ENCODE measurements at regions not wholly inside any gene's neighbourhood (a gene's known extent, or its start where the extent isn't known, plus 50 kb on each side); places are given as distances from the start of the nearest gene placed in this dataset.
"Not testable (repeated sequence)": the region's sequence is repeated elsewhere in the genome, so short reads cannot be mapped to it uniquely, and the experiment has no call there.

DNA sequence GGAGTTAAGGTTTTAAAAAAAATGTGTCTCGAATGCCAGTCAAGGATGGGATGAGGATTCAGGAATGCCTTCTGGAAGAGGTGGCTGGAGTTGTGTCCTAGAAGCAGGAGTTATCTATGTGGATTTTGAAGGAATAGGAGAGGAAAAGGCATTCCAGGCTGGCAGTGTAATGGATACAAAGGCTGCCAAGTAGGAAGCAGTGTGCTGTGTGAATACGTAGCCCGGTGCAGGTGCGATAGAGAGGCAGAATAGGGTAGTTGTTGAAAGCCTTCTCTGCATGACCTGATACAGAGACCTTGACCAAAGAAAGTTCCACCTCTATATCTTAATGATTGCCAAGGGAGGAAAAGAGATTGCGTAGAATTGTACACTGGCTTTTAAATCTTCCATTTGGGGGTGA is 128.1 kb upstream of the ITGB1 start:
- Mint-ChIP-seq H3K4me1 (ENCODE audit: insufficient read depth, unreplicated experiment) (no peaks in the 10 kb centered on the region), H3K9me3 (ENCODE audit: unreplicated experiment) (no peaks in the 10 kb centered on the region), H3K27me3 (ENCODE audit: insufficient read depth, unreplicated experiment) (no peaks in the 10 kb centered on the region), H3K36me3 (ENCODE audit: insufficient read depth, unreplicated experiment) (no peaks in the 10 kb centered on the region), H3K4me3 (ENCODE audit: unreplicated experiment) (no peak overlapping the region), H3K27ac (ENCODE audit: low read depth, unreplicated experiment) (no peak overlapping the region)
- no peak for DNase-seq (ENCODE audit: unreplicated experiment)
- no TSS peak for BruUV-seq (replicated peaks)
- CTCF ChIA-PET, result interaction anchor here (0.5 kb wide), 1 partner anchor 25 kb away, joined by 3 read pairs; no protein-coding TSS in a partner anchor
- POLR2A ChIA-PET, result no interaction called here
- intact Hi-C loops (cut with micrococcal nuclease), result no loop called here
- TF ChIP-seq, protein P1, sequence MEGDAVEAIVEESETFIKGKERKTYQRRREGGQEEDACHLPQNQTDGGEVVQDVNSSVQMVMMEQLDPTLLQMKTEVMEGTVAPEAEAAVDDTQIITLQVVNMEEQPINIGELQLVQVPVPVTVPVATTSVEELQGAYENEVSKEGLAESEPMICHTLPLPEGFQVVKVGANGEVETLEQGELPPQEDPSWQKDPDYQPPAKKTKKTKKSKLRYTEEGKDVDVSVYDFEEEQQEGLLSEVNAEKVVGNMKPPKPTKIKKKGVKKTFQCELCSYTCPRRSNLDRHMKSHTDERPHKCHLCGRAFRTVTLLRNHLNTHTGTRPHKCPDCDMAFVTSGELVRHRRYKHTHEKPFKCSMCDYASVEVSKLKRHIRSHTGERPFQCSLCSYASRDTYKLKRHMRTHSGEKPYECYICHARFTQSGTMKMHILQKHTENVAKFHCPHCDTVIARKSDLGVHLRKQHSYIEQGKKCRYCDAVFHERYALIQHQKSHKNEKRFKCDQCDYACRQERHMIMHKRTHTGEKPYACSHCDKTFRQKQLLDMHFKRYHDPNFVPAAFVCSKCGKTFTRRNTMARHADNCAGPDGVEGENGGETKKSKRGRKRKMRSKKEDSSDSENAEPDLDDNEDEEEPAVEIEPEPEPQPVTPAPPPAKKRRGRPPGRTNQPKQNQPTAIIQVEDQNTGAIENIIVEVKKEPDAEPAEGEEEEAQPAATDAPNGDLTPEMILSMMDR (IDR thresholded peaks at IDR 0.05; ENCODE audit: unreplicated experiment), result no peak

DNA sequence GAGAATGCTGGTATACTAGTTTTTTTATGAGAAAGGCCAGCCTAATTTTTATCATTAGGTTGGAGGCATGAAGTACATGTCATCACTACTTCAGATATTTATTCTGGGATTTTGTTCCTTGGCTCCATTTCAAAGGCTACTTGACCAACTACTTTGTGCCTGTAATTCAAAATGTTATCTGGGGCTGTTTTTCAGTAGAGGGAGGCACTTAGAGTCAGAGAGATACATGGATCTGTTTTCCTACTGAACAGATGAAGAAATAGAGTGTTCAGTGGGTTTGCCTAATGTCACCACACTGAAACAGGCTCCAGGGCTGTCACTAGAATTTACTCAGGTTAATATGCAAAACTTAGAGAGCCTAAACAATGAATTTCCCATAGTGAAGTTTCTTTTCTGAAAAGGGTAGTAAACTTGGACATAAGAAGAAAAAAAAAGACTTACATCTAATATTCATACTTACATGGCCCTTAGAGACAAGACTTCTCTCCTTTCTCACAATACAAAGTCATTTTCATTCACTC is 127.3 kb upstream of the ITGB1 start:
- TF ChIP-seq, protein P1 (IDR thresholded peaks at IDR 0.05; ENCODE audit: unreplicated experiment), result no peak
- Mint-ChIP-seq H3K4me3 (ENCODE audit: unreplicated experiment) (no peak overlapping the region), H3K27me3 (ENCODE audit: insufficient read depth, unreplicated experiment) (no peaks in the 10 kb centered on the region), H3K4me1 (ENCODE audit: insufficient read depth, unreplicated experiment) (no peaks in the 10 kb centered on the region), H3K27ac (ENCODE audit: low read depth, unreplicated experiment) (no peak overlapping the region), H3K36me3 (ENCODE audit: insufficient read depth, unreplicated experiment) (no peaks in the 10 kb centered on the region), H3K9me3 (ENCODE audit: unreplicated experiment) (no peaks in the 10 kb centered on the region)
- no peak for DNase-seq (ENCODE audit: unreplicated experiment)
- ChIA-PET CTCF (no interaction called here), POLR2A (no interaction called here)
- BruUV-seq (replicated peaks), result no TSS peak
- intact Hi-C loops (cut with micrococcal nuclease), result no loop called here

DNA sequence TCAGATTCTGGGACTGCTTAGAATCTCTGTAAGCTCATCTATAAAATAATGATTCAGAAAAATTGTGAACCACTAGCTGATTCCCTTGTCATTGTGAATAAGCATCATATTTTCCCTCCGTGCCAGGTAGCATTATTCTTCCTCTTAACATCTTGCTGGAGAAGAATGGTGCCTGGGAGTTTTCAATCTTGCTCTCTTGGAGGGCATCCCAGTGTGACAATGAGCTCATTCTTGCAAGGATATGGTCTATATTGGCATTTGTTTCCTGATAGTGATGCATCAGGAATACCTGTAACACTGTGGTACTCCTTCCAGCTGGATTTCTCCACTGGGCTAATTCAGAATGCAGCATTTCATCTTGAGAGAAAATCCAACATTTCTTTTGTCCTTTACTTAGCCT is 126.4 kb upstream of the ITGB1 start:
- ChIA-PET CTCF (interaction anchor here (0.6 kb wide), 1 partner anchor 74 kb away, joined by 3 read pairs; no protein-coding TSS in a partner anchor), POLR2A (no interaction called here)
- BruUV-seq (replicated peaks), result no TSS peak
- Mint-ChIP-seq H3K27me3 (ENCODE audit: insufficient read depth, unreplicated experiment) (no peaks in the 10 kb centered on the region), H3K27ac (ENCODE audit: low read depth, unreplicated experiment) (no peak overlapping the region), H3K9me3 (ENCODE audit: unreplicated experiment) (no peaks in the 10 kb centered on the region), H3K4me1 (ENCODE audit: insufficient read depth, unreplicated experiment) (peaks cover 4% of the 10 kb centered on the region), H3K36me3 (ENCODE audit: insufficient read depth, unreplicated experiment) (no peaks in the 10 kb centered on the region), H3K4me3 (ENCODE audit: unreplicated experiment) (no peak overlapping the region)
- TF ChIP-seq, protein P1 (IDR thresholded peaks at IDR 0.05; ENCODE audit: unreplicated experiment), result no peak
- DNase-seq (ENCODE audit: unreplicated experiment), result no peak
- intact Hi-C loops (cut with micrococcal nuclease), result no loop called here

DNA sequence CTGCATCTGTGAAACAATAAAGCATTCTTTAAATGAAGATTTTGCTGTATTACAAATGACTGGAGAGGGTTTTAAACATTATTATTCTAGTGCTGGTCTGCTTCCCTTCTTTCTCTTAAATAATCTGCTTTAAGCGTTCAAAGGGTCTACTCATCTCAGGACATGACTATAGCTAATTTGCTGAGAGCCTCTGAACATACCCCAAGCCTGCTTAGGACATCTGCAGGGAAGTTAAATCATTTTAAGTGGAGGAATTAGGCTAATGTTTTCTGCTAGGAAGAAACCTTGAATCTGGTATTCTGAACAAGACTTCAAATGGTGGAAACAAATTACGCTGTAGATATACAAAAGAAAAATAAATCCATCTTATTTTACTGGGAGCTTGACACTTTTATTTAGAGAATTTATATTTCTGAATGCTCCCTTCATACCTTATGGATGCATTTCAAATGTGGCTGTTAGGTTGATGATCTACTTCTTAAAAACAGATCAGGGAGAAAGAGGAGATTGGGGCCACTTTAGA is 124.4 kb upstream of the ITGB1 start:
- Mint-ChIP-seq H3K36me3 (ENCODE audit: insufficient read depth, unreplicated experiment) (no peaks in the 10 kb centered on the region), H3K9me3 (ENCODE audit: unreplicated experiment) (no peaks in the 10 kb centered on the region), H3K27me3 (ENCODE audit: insufficient read depth, unreplicated experiment) (no peaks in the 10 kb centered on the region), H3K27ac (ENCODE audit: low read depth, unreplicated experiment) (no peak overlapping the region), H3K4me3 (ENCODE audit: unreplicated experiment) (no peak overlapping the region), H3K4me1 (ENCODE audit: insufficient read depth, unreplicated experiment) (peaks cover 5% of the 10 kb centered on the region)
- no peak for DNase-seq (ENCODE audit: unreplicated experiment)
- ChIA-PET POLR2A (no interaction called here), CTCF (no interaction called here)
- intact Hi-C loops (cut with micrococcal nuclease), result no loop called here
- TF ChIP-seq, protein P1 (IDR thresholded peaks at IDR 0.05; ENCODE audit: unreplicated experiment), result no peak
- no TSS peak for BruUV-seq (replicated peaks)

DNA sequence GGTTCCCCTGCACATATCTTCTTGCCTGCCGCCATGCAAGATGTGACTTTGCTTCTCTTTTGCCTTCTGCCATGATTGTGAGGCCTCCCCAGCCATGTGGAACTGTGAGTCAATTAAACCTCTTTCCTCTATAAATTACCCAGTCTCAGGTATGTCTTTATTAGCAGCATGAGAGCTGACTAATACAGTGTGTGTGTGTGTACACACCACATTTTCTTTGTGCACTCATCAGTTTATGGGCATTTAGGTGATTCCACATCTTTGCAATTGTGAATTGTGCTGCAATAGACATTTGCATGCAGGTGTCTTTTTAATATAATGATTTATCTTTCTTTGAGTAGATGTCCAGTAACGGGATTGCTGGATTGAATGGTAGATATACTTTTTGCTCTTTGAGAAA is 122.4 kb upstream of the ITGB1 start:
- CTCF ChIA-PET, result interaction anchor here (1.0 kb wide), 1 partner anchor 11 kb away, joined by 3 read pairs; no protein-coding TSS in a partner anchor
- H3K9me3 Mint-ChIP-seq (ENCODE audit: unreplicated experiment); BruUV-seq (replicated peaks); H3K4me3 Mint-ChIP-seq (ENCODE audit: unreplicated experiment); H3K27me3 Mint-ChIP-seq (ENCODE audit: insufficient read depth, unreplicated experiment); H3K4me1 Mint-ChIP-seq (ENCODE audit: insufficient read depth, unreplicated experiment); H3K36me3 Mint-ChIP-seq (ENCODE audit: insufficient read depth, unreplicated experiment); intact Hi-C loops (cut with micrococcal nuclease); POLR2A ChIA-PET; DNase-seq (ENCODE audit: unreplicated experiment); H3K27ac Mint-ChIP-seq (ENCODE audit: low read depth, unreplicated experiment): not testable (repeated sequence)

All from MCF 10A (cell line).